T1000 (cell line): ENCODE measurements at regions not wholly inside any gene's neighbourhood (a gene's known extent, or its start where the extent isn't known, plus 50 kb on each side); places are given as distances from the start of the nearest gene placed in this dataset.

Experiments used
- DNase-seq: peaks from one replicate; lab custom pipeline; 2025; ENCODE audit warnings: mixed read lengths; lab: John Stamatoyannopoulos, UW

GRCh38 chr3:46090161-46090591, 62.9 kb upstream of the XCR1 start:
- DNase-seq: no peak

- peak; percentile 60 for DNase-seq
Measured at GRCh38 chr3:46089237-46090011, 62.1 kb upstream of the XCR1 start.

- DNase-seq: no peak
Measured at GRCh38 chr3:46087871-46088270, 60.6 kb upstream of the XCR1 start.

- no peak for DNase-seq
Measured at GRCh38 chr3:46086986-46087385, 59.7 kb upstream of the XCR1 start.

- DNase-seq: no peak
Measured at GRCh38 chr3:46086083-46086437, 58.8 kb upstream of the XCR1 start.

GRCh38 chr3:46085421-46086082, 58.3 kb upstream of the XCR1 start:
- no peak for DNase-seq

GRCh38 chr3:46083956-46084355, 56.7 kb upstream of the XCR1 start:
- no peak for DNase-seq

GRCh38 chr3:46082849-46083248, 55.6 kb upstream of the XCR1 start:
- DNase-seq: no peak

- no peak for DNase-seq
Measured at GRCh38 chr3:46082021-46082420, 54.7 kb upstream of the XCR1 start.

GRCh38 chr3:46080969-46081345, 53.7 kb upstream of the XCR1 start:
- DNase-seq: no peak

- peak; percentile 35 for DNase-seq
Measured at GRCh38 chr3:46080124-46080968, 53.1 kb upstream of the XCR1 start.

GRCh38 chr3:46078712-46079400, 51.6 kb upstream of the XCR1 start:
- peak; percentile 83 for DNase-seq
